GM21576 (cell line): ENCODE measurements at regions not wholly inside any gene's neighbourhood (a gene's known extent, or its start where the extent isn't known, plus 50 kb on each side); places are given as distances from the start of the nearest gene placed in this dataset.

ENCODE experiments used
- ATAC-seq: cut with Tn5 transposase; IDR thresholded peaks from one replicate; pipeline ENCODE4 v1.9.1; 2021; ENCODE audit warnings: mild to moderate bottlenecking, moderate library complexity; ENCODE audit not compliant: unreplicated experiment

GRCh38 chr3:195004512-195005250 is 266.3 kb downstream of the XXYLT1 start:
- ATAC-seq = no peak

- ATAC-seq = no peak
Observed at GRCh38 chr3:195005251-195005620, 265.7 kb downstream of the XXYLT1 start.

GRCh38 chr3:195005759-195006510 is 265.0 kb downstream of the XXYLT1 start:
- ATAC-seq = no peak

GRCh38 chr3:195007151-195007550 is 263.8 kb downstream of the XXYLT1 start:
- no peak for ATAC-seq

- ATAC-seq = no peak
Observed at GRCh38 chr3:195007766-195008165, 263.2 kb downstream of the XXYLT1 start.

GRCh38 chr3:195008816-195009215 is 262.1 kb downstream of the XXYLT1 start:
- no peak for ATAC-seq

GRCh38 chr3:195009616-195010015 is 261.3 kb downstream of the XXYLT1 start:
- ATAC-seq = no peak

- ATAC-seq = no peak
Observed at GRCh38 chr3:195010551-195011100, 260.3 kb downstream of the XXYLT1 start.

GRCh38 chr3:195011231-195011834 is 259.6 kb downstream of the XXYLT1 start:
- ATAC-seq = no peak

GRCh38 chr3:195012100-195012499 is 258.9 kb downstream of the XXYLT1 start:
- no peak for ATAC-seq

GRCh38 chr3:195012571-195012970 is 258.4 kb downstream of the XXYLT1 start:
- no peak for ATAC-seq

- ATAC-seq = no peak
Observed at GRCh38 chr3:195013411-195014361, 257.3 kb downstream of the XXYLT1 start.

- no peak for ATAC-seq
Observed at GRCh38 chr3:195015021-195015420, 255.9 kb downstream of the XXYLT1 start.

- no peak for ATAC-seq
Observed at GRCh38 chr3:195017151-195017550, 253.8 kb downstream of the XXYLT1 start.
